Large intestine (tissue), 3 donors: ENCODE measurements at regions not wholly inside any gene's neighbourhood (a gene's known extent, or its start where the extent isn't known, plus 50 kb on each side); places are given as distances from the start of the nearest gene placed in this dataset.

Experiments
- DNase-seq, 2 donors: peaks; one replicate each; pipeline versions ENCODE4 v3.0.0 to v3.0.0-alpha.2; 2013
- H3K27ac ChIP-seq: one replicate; pipeline ENCODE4 v1.5.1; 2013; ENCODE audit warnings: low read length
- H3K27me3 ChIP-seq: 2 replicates; pipeline ENCODE4 v1.6.1; 2013; ENCODE audit warnings: low read length; ENCODE audit not compliant: control insufficient read depth, insufficient read depth
- H3K36me3 ChIP-seq: 2 replicates; pipeline ENCODE4 v1.6.1; 2013; ENCODE audit warnings: low read length; ENCODE audit not compliant: control insufficient read depth, insufficient read depth
- H3K4me1 ChIP-seq: one replicate; pipeline ENCODE4 v1.6.1; 2013; ENCODE audit warnings: low read length; ENCODE audit not compliant: control insufficient read depth, insufficient read depth
- H3K4me3 ChIP-seq: one replicate; pipeline ENCODE4 v1.5.1; 2013; ENCODE audit warnings: low read length
- H3K9me3 ChIP-seq: one replicate; pipeline ENCODE4 v1.6.1; 2013; ENCODE audit warnings: mild to moderate bottlenecking, low read depth, low read length, moderate library complexity; ENCODE audit not compliant: control insufficient read depth
- WGBS: methylation state at CpG from one replicate; pipeline ENCODE4 v1.1.5; 2013; ENCODE audit warnings: low lambda C conversion rate; ENCODE audit not compliant: insufficient coverage; 5-methylcytosine and 5-hydroxymethylcytosine counted together

DNA sequence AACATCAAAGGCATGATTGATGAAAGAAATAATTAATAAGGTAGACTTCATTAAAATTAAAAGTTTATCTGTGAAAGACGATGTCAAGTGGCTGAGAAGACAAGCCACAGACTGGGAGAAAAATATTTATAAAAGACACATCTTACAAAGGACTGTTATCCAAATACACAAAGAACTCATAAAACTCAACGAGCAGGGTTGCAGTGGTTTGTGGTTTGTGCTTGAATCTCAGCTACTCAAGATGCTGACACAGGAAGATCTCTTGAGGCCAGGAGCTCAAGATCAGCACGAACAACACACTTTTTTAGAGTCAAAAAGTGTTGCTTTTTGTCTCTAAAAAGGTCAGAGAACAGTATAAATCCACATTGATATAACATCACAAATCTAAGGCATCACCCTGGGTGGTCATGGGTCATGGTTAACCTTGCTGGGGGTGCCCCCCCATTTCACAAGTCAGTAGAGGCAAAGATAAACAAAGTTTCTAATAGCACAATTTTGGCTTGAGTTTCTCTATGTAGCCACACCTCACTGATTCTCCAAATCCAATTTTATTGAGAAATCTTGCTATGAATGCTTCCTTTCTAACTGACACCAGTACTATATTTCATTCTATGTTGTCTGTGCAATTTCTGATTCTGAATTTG lies 342.9 kb upstream of the RPS23 start:
- H3K9me3 ChIP-seq: no peaks in the 10 kb centered on the region
- no peaks in the 10 kb centered on the region for H3K36me3 ChIP-seq
- DNase-seq: no peak
- H3K4me3 ChIP-seq: no peak overlapping the region
- no CpG with 5 or more reads among the region's 3 CpGs for WGBS
- H3K27me3 ChIP-seq: no peaks in the 10 kb centered on the region
- H3K4me1 ChIP-seq: peaks cover 31% of the 10 kb centered on the region
- H3K27ac ChIP-seq: no peak overlapping the region

DNA sequence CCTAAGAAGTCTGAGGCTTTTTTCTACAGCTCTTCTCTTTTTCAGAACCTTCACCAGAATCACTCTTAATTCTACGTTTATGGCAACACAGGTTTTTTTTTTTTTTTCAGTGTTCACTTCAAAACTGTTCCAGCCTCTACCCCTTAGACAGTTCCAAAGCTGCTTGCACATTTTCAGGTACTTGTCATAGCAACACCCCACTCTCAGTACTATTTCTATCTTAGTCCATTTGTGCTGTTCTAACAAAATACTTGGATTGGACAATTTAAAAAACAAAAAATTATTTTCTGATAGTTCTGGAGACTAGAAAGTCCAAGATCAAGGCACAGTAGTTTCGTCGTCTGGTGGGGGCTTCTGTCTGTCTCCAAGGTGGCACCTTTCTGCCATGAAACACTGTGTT lies 340.9 kb upstream of the RPS23 start:
- H3K9me3 ChIP-seq: no peaks in the 10 kb centered on the region
- H3K36me3 ChIP-seq: no peaks in the 10 kb centered on the region
- no peak overlapping the region for H3K4me3 ChIP-seq
- no peak overlapping the region for H3K27ac ChIP-seq
- DNase-seq: no peak
- WGBS: 100% methylated on average over 1 of the region's 3 CpGs
- H3K27me3 ChIP-seq: no peaks in the 10 kb centered on the region
- peaks cover 19% of the 10 kb centered on the region for H3K4me1 ChIP-seq

DNA sequence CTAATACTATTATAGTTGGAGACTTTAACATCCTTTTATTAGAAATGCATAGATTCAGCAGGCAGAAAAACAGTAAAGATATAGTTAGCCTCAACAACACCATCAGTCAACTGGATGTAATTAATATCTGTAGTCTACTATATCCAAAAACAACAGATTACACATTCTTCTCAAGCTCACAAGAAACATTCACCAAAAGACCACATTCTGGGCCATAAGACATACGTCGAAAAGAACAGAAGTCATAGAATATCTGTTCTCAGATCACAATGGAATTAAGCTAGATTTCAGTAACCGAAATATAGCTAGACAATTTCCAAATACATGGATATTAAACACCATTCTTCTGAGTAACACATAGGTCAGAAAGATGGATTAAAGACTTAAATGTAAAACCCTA lies 336.6 kb upstream of the RPS23 start:
- H3K27ac ChIP-seq: no peak overlapping the region
- no peaks in the 10 kb centered on the region for H3K36me3 ChIP-seq
- no peak for DNase-seq
- no peak overlapping the region for H3K4me3 ChIP-seq
- H3K9me3 ChIP-seq: no peaks in the 10 kb centered on the region
- WGBS: 96% methylated on average over 3 of the region's 3 CpGs
- H3K4me1 ChIP-seq: no peaks in the 10 kb centered on the region
- H3K27me3 ChIP-seq: no peaks in the 10 kb centered on the region

DNA sequence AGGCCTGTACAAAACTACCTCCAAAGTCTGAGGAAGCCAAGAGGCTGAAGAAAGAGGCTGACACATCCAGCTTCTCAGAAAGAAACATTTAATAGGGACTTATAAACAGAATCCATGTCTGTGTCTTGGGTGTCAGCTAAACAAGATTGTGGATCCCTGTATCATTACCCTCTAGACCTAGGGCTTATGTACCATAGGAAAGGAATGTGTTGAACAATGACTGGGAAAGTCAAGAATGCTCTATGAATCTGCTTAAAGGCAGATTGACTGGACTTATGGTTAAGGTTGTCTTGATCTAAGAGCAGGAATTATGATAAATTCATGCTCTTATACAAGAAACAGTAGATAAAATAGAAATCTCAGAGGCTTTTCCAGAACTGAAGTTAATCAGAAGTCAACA lies 335.7 kb upstream of the RPS23 start:
- H3K4me1 ChIP-seq: no peaks in the 10 kb centered on the region
- no peak overlapping the region for H3K27ac ChIP-seq
- no peak overlapping the region for H3K4me3 ChIP-seq
- H3K9me3 ChIP-seq: no peaks in the 10 kb centered on the region
- no peak for DNase-seq
- no peaks in the 10 kb centered on the region for H3K27me3 ChIP-seq
- H3K36me3 ChIP-seq: no peaks in the 10 kb centered on the region

DNA sequence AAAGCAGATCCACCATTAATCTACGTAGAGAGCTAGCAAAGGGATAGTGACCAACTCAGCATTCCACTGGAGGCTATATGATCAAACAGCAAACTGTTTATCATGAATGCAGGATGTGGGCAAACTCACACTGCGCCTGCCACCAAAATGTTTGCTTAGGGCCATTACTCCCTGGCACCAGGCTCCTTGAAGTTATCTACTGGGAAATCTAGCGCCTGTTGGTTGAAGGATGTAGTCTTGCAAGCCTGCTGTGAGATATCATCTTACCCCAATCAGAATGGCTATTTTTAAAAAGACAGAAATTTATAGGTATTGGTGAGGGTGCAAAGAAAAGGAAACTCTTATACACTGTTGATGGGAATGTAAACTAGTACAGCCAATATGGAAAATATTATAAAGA lies 332.5 kb upstream of the RPS23 start:
- Histone ChIP-seq H3K9me3 (no peaks in the 10 kb centered on the region), H3K4me3 (no peak overlapping the region), H3K36me3 (no peaks in the 10 kb centered on the region), H3K27me3 (no peaks in the 10 kb centered on the region), H3K4me1 (no peaks in the 10 kb centered on the region), H3K27ac (no peak overlapping the region)
- no peak for DNase-seq
- no CpG with 5 or more reads among the region's 3 CpGs for WGBS

DNA sequence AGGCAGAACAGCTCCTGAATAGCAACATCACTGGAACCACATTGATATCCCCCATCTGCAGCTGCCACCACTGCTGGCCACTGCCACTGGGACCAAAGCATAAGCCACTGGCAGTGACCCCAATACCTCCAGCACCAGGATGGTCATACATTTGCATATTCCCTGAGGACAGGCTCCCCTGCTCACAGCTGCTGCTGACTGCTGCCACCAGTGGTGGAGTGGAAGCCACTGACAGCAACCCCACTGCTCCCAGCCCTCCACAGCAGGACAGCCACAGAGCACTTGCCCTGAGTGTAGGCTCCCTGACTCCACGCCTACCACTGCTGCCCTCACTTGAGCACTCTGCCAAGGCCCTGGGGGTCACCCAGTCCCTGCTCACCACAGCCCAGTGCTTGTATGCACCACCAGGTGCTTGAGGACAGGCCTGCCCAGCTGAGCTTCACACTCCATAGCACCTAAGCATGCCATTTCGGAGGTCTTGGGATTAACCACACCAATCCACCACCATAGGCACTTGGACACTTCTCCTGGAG lies 327.4 kb upstream of the RPS23 start:
- DNase-seq: no peak
- WGBS: no CpG with 5 or more reads among the region's 2 CpGs
- no peak overlapping the region for H3K4me3 ChIP-seq

DNA sequence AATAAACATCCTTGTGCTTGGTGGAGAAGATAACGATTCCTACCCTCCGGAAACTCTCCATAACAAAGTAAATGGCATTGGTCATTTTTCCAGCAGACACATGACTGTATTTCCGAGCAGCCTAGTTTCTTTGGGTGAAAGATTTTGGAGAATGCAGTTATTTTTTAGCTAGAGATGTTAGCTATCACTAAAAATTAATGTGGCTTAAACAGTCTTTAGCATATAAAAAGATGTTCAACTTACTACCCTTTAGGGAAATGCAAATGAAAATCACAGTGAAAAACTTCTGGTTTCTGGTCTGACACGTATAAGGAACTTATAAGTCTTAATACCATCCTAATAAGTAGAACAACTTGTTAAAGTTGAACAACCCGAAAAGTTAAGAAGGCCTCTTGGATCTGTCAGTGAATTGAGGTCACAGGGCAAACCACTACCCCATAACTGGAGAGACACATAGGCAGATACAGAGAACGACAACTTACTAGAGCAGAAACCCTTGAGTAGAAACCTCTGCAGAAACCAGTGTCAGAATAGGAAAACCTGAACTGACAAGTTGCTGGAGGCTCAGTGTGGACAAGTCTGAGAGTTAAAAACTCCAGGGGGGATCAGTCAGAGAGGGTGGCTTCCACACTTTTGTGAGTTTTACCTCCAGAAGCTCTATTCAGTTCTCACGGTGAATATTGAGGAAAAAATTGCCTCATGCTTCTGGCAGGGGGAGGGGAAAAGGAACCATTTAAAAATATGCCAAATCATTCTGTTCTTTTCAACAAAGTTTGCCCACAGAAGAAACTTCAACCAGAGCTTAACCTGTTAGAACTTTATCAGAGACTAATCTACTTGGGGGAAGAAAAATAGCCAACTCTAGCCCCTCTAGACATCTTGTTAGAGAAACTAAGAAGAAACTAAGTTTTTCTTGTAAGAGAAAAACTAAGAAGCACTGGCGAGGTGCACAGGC lies 325.2 kb upstream of the RPS23 start:
- DNase-seq: no peak
- Histone ChIP-seq H3K27me3 (no peaks in the 10 kb centered on the region), H3K4me1 (peaks cover 15% of the 10 kb centered on the region), H3K9me3 (no peaks in the 10 kb centered on the region), H3K4me3 (no peak overlapping the region), H3K36me3 (no peaks in the 10 kb centered on the region), H3K27ac (no peak overlapping the region)
- WGBS: 91% methylated on average over 4 of the region's 8 CpGs

More for the DNA sequence above, 327.4 kb upstream of the RPS23 start:
- no peaks in the 10 kb centered on the region for H3K27me3 ChIP-seq
- peaks cover 9% of the 10 kb centered on the region for H3K4me1 ChIP-seq
- no peak overlapping the region for H3K27ac ChIP-seq
- no peaks in the 10 kb centered on the region for H3K36me3 ChIP-seq
- H3K9me3 ChIP-seq: no peaks in the 10 kb centered on the region

DNA sequence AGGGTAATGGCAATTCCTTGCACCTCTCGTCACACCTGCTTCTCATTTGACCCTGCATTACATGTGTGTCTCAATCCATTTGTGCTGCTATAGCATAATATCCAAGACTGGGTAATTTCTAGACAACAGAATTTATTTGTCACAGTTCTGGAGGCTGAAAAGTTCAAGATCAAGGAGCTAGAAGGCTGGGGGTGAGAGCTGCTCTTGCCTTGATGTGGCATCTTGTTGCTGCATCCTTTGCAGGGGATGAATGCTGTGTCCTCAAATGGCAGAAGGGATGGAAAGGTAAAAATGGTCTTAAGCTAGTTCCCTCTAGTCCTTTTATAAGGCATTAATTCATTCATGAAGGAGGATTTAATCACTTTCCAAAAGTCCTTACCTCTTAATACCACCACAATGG lies 323.7 kb upstream of the RPS23 start:
- Histone ChIP-seq H3K27ac (peak overlapping the region; percentile 83), H3K9me3 (no peaks in the 10 kb centered on the region), H3K27me3 (no peaks in the 10 kb centered on the region), H3K36me3 (no peaks in the 10 kb centered on the region), H3K4me3 (no peak overlapping the region), H3K4me1 (peaks cover 15% of the 10 kb centered on the region)
- DNase-seq: no peak
- WGBS: no CpG with 5 or more reads among the region's 1 CpG

DNA sequence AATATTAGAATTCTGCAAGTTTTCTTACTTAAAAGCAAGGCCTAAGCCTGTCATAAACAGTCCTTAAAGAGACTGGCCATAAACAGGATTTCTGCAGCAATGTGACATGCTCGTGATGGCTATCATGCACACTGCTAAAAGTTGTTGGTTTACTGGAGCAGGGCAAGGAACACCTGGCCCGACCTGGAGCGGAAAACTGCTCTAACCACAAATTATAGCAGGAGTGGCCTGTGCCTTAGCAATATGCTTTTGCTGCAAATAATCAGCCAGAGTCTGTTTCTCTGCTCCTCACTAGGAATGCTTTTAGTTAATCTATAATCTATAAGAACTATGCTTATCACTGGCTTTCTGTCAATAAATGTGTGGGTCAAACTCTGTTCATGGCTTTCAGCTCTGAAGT lies 322.9 kb upstream of the RPS23 start:
- Histone ChIP-seq H3K9me3 (no peaks in the 10 kb centered on the region), H3K27me3 (no peaks in the 10 kb centered on the region), H3K27ac (peak overlapping the region; percentile 83), H3K4me1 (peaks cover 15% of the 10 kb centered on the region), H3K4me3 (no peak overlapping the region), H3K36me3 (no peaks in the 10 kb centered on the region)
- peak; percentile 70 to 87 for DNase-seq
- no CpG with 5 or more reads among the region's 3 CpGs for WGBS

DNA sequence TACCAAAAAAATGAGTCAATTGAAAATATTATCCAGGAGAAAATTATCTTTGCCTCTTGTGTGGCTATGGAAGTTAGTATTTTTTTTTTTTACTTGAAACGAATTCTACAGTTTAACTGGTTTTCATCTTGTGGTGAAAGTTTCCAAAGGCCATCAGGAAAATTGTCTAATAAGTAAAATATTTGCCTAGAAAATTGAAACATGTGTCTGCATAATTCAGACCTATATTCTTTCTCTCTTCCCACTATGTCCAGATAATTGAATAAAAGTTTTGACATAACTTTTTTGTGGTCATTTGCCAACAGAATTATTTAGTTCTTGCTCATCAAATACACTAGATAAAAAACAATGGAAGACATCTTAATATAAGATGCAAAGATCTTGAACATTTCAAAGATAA lies 321.5 kb upstream of the RPS23 start:
- Histone ChIP-seq H3K4me3 (no peak overlapping the region), H3K4me1 (peaks cover 25% of the 10 kb centered on the region), H3K27me3 (no peaks in the 10 kb centered on the region), H3K36me3 (no peaks in the 10 kb centered on the region), H3K27ac (peak overlapping the region; percentile 83), H3K9me3 (no peaks in the 10 kb centered on the region)
- 83% methylated on average over 1 of the region's 1 CpG for WGBS
- DNase-seq: no peak
